ENCODE measurements at regions not wholly inside any gene's neighbourhood (a gene's known extent, or its start where the extent isn't known, plus 50 kb on each side); places are given as distances from the start of the nearest gene placed in this dataset.
A peak's percentile ranks its signal among the peaks of the same experiment; 100 is the strongest.

DNA sequence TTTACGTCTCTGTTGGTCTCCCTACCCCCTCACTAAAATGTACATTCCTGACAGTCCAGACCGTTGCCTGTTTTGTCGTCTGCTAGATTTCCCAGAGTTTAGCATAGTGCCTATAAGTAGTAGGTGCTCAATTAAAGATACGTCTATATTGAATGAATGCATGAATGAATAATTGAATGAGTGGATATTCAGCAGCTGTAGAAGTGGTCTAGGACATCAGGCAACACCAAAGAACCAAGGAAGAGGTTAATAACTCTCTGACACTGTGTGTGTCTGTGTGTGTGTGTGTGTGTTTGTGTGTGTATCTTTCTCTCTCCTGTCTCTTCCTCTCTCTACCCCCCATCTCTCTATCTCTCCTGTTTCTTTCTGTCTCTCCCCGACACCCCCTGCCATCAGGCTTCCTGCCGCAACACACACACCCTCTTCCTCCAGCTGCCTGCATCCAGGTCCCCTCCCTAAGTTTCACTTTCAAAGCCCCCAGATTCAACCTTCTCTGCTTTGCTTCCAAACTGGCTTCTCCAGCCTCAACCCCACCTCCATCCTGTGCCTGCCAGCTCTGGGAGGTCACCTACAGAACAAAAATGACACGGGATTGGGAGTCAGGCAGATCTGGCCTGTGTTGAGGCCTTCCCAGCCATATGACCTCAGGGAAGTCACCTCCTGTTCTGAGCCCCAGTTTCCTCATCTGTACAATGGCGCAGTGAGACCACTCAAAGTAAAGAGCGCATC lies 119.9 kb upstream of the NCOR2 start:
- Histone ChIP-seq H3K36me3 (ENCODE audit: insufficient read depth, low read length) (no peaks in the 10 kb centered on the region), H3K9ac (ENCODE audit: low read length) (peak overlapping the region; percentile 45), H3K4me1 (ENCODE audit: insufficient read depth, low read length) (peaks cover 49% of the 10 kb centered on the region), H4K20me1 (ENCODE audit: insufficient read depth, low read length) (no peaks in the 10 kb centered on the region), H2AFZ (ENCODE audit: low read depth, low read length) (peak overlapping the region; percentile 36), H3K79me2 (ENCODE audit: insufficient read depth, low read length) (no peaks in the 10 kb centered on the region), H3K4me3 (ENCODE audit: insufficient read depth, low read depth, low read length) (no peak overlapping the region), H3K27ac (ENCODE audit: low read depth, low read length) (peak overlapping the region; percentile 45), H3K9me3 (ENCODE audit: insufficient read depth, low read depth, low read length) (peaks cover 2% of the 10 kb centered on the region), H3K4me2 (ENCODE audit: low read length) (peak overlapping the region; percentile 36), H3K27me3 (ENCODE audit: insufficient read depth, low read length) (no peaks in the 10 kb centered on the region)
- no peak overlapping the region for H3K4me3 Mint-ChIP-seq (ENCODE audit: unreplicated experiment)
- no peak for DNase-seq (ENCODE audit: low read depth)
- no peak for FAIRE-seq
- H3K36me3 Mint-ChIP-seq (ENCODE audit: low read depth, unreplicated experiment): peaks cover 5% of the 10 kb centered on the region
- peak overlapping the region; percentile 73 for H3K27ac Mint-ChIP-seq (ENCODE audit: unreplicated experiment)
- no peak for TF ChIP-seq CTCF (IDR thresholded peaks at IDR 0.05; ENCODE audit: insufficient read depth, low read depth, low read length)
- no peak for TF ChIP-seq EZH2 (IDR thresholded peaks at IDR 0.05; ENCODE audit: insufficient read depth, low read length)
- H3K27me3 Mint-ChIP-seq (ENCODE audit: low read depth, unreplicated experiment): no peaks in the 10 kb centered on the region
- H3K4me1 Mint-ChIP-seq (ENCODE audit: low read depth, unreplicated experiment): peaks cover 55% of the 10 kb centered on the region
- peaks cover 11% of the 10 kb centered on the region for H3K9me3 Mint-ChIP-seq (ENCODE audit: unreplicated experiment)

DNA sequence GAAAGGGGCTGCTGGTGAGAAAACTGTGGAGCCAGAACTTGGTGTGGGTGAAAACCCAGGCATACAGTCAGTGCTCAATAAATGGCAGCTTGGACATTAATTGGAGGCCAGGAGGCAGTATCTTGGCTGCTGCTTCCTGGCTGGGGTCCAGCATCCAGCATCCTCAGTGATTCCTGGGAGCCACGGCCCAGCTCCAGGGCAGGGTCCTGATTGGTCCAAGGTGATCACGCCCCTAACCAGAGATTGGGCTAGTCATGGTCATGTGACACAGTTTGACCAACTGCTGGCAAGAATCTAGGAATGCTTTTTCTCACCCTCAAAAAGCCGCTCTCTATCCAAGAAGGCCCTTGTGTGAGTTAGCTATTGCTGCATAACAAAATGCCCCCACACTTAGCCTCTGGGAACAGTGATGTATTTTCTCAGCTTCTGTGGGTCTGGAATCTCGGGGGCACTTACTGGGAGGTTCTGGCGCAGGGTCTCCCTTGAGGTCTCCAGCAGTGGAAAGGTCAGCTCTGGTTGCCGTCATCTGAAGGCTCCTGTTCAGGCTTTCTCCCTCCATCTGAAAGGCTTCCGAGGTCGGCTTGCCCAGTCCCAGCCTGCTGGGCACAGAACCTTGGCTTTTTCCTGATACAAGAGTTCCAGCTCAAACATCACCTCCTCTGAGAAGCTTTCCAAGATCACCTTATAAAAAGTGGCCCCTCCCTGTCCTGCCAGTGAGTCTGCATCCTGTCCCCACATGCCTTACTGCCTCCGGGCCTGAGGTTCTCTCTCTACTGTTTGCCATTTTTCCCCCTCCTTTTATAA lies 119.2 kb upstream of the NCOR2 start:
- Histone ChIP-seq H3K27me3 (ENCODE audit: insufficient read depth, low read length) (no peaks in the 10 kb centered on the region), H3K4me2 (ENCODE audit: low read length) (peak overlapping the region; percentile 81), H3K4me3 (ENCODE audit: insufficient read depth, low read depth, low read length) (no peak overlapping the region), H3K79me2 (ENCODE audit: insufficient read depth, low read length) (no peaks in the 10 kb centered on the region), H4K20me1 (ENCODE audit: insufficient read depth, low read length) (no peaks in the 10 kb centered on the region), H3K4me1 (ENCODE audit: insufficient read depth, low read length) (peaks cover 57% of the 10 kb centered on the region), H3K27ac (ENCODE audit: low read depth, low read length) (peak overlapping the region; percentile 87), H3K9ac (ENCODE audit: low read length) (peak overlapping the region; percentile 68), H3K9me3 (ENCODE audit: insufficient read depth, low read depth, low read length) (no peaks in the 10 kb centered on the region), H3K36me3 (ENCODE audit: insufficient read depth, low read length) (no peaks in the 10 kb centered on the region), H2AFZ (ENCODE audit: low read depth, low read length) (peak overlapping the region; percentile 26)
- H3K9me3 Mint-ChIP-seq (ENCODE audit: unreplicated experiment): peaks cover 6% of the 10 kb centered on the region
- peaks cover 7% of the 10 kb centered on the region for H3K36me3 Mint-ChIP-seq (ENCODE audit: low read depth, unreplicated experiment)
- peak overlapping the region; percentile 87 for H3K27ac Mint-ChIP-seq (ENCODE audit: unreplicated experiment)
- DNase-seq (ENCODE audit: low read depth): no peak
- no peaks in the 10 kb centered on the region for H3K27me3 Mint-ChIP-seq (ENCODE audit: low read depth, unreplicated experiment)
- H3K4me1 Mint-ChIP-seq (ENCODE audit: low read depth, unreplicated experiment): peaks cover 62% of the 10 kb centered on the region
- no peak for TF ChIP-seq CTCF (IDR thresholded peaks at IDR 0.05; ENCODE audit: insufficient read depth, low read depth, low read length)
- no peak for TF ChIP-seq EZH2 (IDR thresholded peaks at IDR 0.05; ENCODE audit: insufficient read depth, low read length)
- no peak for FAIRE-seq
- H3K4me3 Mint-ChIP-seq (ENCODE audit: unreplicated experiment): no peak overlapping the region
